GM19467 (cell line): ENCODE measurements at regions not wholly inside any gene's neighbourhood (a gene's known extent, or its start where the extent isn't known, plus 50 kb on each side); places are given as distances from the start of the nearest gene placed in this dataset.

Experiments
- ATAC-seq: cut with Tn5 transposase; IDR thresholded peaks from one replicate; pipeline ENCODE4 v1.9.1; 2021; ENCODE audit warnings: mild to moderate bottlenecking, moderate library complexity; ENCODE audit not compliant: unreplicated experiment

DNA sequence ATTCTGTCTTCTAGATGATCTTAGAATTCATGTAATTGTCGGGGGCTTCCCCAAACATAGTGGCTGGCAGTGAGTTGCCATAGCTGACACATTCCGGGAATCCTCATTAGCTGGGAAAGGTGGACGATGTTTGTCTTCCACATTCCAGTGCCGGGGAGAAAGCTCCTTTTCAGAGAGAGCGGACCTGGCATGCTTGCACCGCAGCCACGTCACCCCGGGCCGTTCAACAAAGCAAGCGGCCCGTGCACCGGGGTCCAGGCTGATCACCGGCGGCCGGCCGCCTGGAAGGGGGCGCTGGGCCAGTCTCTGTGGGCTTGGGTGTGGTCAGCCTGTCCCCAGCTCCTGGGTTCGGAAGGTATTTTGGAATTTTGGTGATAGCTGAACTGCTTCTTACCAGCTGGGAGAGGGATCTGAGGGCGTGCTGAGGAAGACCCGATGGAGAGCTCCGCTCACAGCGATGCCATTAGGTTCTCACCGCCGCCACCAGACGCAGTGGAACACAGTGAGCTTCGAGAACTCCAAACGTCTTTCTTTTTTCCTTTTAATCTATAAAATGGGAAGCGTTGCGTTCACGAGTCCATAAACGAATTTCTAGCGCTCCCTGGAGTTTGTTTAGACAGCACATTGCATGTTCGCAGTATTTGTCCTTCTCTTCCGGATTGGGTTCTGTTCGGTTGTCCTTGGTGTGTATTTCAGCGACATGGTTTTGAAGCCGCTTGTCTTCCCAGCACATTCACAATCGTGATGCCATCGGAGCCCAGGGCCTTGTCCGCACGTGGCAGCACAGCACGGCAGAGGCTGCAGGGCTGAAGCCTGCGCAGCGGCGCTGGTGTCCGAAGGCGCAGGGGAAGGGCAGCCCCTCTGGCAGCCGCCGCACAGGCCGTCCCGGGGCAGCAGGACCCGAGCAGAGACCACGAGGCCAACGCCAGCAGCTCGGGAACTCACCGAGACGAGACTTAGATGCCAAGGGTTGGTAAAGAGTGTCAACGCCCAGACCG lies 557.6 kb downstream of the QKI start:
- ATAC-seq: no peak

DNA sequence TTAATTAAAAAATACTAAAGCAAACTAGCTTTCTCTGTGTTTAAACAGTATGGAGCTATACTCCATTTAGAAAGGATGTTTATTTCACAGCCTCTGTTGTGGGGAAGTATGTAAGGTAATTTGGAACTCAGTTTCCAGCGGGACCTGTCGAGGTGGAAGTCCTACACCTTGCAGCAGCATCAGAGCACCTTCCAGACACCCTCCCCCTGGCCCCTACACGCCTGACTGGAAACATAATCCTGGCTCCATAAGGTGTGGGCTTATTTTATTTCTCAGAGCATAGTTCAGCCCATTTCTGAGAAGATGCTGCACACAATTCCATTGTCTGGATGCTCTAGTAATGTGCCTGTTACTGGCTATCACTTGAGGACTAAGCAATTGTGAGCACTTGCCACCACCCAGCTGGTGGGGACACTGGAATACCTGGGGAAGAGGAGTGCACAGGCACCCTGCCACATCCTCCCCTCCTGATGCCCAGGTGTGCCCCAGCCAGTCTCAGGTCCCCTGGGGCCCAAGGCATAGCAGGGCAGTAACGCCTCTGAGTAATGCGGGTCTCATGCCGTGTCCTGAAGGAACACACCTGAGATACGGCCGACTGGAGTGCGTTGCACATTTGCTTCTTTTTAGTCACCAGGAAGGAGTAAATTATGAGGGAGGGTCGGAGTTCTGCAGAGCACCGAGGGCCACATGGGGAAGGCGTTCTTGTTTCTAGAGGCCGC lies 556.5 kb downstream of the QKI start:
- ATAC-seq: no peak

DNA sequence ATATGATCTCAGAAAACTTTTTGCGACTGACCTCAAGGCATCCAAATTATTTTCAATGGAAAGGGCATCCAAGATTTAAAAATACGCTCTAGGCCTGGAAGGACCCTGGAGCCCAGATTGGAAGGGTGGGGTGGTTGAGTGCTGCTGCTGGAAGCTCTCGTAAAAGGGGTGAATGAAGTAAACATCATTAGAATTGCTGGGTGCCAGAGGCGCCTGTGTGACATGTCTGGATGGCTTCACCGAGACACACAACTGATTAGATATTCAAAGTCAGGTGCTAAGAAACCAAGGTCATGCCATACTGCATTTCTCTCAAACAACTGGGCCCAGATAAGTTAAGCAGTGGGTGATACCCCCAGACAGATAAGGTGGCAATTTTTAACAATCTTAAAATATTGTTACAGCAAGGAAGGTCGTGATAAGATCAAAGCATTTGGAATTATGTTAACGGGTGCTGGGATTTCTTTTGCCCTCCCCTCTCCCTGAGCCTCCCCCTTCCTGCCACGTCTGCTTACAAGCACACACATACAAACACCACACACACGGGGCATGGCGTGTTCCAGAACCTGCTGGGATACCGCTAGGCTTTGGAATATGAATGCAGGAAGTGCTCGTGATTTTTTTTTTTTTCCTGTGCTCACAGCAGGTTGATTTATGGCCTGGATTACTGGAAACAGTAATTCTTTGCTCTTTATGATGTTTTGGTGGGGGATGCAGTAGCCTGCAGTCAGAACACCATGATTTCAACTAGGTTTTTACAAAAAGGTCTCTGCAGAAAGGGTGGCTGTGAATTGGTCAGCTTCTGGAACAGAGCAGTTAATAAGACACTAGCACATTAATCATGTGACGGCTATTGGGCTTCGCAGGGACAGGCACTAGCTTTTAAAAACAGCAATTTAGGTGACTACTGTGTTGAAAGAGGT lies 551.2 kb downstream of the QKI start:
- no peak for ATAC-seq

DNA sequence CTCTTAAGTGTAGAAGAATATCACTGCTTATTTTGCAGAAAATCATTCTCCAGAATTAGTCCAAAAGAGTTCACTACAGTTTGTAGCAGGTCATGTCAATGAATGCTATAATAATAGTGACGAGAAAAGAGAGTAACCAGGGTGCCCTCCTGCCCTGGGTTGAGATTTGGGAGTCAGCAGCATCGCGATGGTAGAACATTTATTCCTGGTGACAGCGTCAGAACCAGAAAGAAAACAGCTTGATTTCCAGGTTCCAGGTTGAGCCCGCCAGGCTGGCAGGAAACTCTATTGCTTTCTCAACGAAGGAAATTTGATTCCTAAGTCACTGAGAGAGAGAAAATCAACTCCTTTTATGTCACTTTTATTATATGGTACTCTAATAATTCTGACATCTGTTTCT lies 550.3 kb downstream of the QKI start:
- no peak for ATAC-seq

DNA sequence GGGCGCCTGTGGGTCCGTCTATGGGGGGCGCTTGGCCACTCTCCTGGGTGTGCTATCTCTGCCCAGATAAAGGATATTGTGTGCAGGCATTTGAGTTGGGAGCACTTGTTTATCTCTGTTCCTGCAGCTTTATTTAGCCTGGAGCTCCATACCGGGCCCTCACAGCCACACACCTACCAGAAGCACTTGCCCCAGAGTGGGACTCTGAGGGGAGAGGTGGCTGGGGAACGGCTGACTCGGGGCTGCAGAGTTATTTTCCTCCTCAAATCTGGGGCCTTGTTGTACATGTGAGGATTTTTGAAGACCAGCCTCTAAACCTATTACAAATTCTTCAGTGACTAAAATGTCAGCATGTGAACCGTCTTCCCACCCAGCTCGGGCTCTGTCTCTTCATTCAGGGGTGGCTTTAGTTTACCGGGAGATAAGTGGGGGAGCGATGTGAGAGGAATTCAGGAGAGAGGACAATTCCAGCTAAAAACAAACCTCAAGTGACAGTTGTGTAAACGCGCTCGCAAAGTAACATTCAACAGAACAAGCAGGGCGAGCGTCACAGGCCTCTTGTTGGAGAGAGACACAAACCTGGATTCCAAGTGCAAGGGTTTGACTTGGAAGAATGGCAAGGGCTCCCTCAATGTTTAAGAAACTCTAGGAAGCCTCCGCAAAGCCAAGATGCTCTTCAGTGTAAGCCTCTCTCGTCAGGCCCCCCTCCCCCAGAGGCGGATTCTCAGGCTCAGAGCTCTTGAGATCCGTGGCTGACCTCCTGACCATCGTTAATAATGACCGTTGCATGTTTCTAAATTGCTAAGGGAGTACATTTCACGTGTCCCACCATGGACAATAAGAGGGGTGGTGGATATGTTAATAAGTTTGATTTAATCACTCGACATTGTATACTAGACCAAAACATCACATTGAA lies 548.9 kb downstream of the QKI start:
- ATAC-seq: no peak

DNA sequence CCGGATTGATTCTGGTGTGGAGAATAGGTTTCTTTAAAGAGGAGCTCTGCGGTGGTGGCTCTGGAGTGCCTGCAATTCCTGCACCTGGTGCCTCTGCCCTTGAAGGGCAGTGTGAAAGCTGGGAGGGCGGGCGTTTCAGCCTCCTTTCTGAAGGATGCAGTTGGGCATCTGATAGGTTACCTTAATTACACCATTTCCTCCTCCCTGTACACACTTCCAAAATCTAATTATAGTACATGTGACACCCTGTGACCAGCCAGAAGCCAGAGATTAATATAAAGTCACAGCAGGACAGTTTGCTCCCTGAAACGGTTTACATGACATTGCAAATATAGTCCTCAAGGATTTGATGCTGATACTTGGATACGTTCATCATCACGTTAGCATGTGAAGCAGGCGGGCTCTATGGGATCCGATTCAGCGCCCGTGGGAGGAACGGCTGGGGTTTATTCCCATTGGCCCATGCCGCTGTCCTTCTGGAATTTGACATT lies 548.2 kb downstream of the QKI start:
- no peak for ATAC-seq

DNA sequence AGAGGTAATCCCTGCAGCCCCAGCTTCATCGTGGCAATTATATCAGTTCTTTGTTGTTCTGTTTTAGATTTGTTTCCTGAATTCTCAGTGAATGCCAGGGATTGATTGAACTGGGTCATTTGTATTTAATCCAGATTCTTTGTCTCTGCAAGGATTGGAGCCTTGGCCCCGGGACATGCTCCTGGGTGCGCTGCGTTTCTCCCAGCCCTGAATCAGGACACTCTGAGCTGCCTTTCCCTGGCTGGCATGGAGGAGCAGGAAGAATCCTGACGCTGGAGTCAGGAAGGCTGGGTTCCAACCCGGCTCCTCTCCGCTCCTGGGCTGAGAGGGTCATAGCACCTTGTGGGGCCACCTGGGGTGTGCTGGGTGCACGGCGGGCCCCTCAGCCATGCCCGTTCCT lies 545.6 kb downstream of the QKI start:
- no peak for ATAC-seq

DNA sequence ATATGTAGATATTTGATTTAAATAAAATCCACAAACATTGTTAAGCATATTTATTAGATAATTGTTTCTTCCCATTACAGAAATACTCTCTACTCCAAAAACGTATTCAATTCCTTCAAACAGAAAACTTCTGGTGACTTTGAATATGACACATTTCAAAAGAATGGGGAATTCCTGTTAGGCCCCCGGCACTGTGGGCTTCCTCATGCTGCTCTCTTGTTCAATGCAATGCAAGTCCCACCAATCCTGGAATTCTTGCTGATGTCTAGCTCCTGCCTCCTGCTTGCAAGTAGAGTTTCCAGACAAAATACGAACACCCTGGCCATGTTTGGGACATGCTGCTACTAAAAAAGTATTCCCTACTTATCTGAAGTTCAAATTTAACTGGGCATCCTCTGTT lies 544.1 kb downstream of the QKI start:
- no peak for ATAC-seq

DNA sequence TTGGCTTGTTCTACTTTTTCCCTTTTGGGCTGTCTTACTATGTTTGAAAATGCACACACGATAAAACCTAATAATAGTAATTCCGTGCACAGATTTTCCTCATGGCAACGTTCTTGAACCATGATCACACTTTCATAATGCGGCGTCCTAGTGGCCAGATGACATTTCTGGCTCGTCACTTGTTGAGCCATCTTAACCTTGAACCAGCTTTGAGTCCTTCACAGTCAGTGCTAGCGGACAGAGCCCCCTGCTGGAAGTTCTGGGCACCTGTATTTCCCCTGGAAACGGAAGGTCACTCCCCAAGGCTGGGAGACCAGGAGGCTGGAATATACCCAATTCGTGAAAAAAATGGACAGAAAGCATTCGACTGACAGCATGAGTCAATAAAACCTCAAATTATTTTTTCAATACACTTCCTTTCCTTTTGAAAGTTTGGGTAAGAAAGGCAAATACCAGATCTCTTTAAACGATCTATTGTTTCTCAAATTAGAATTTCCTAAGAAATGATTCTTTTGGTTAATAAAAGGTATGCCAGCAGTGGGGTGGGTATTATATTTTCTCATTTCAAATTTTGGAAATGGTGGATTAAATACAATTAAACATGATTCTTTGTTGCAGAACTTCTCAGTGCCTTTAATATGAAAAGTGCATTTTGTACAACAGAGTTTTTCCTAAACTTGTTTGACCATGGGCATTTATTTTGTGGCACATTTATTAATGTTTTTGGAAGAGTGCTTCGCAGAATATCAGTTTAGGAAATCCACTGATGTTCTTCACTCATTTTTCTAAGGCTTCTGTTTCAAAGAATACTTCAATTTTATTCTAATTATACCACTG lies 542.3 kb downstream of the QKI start:
- ATAC-seq: peak; percentile 96

DNA sequence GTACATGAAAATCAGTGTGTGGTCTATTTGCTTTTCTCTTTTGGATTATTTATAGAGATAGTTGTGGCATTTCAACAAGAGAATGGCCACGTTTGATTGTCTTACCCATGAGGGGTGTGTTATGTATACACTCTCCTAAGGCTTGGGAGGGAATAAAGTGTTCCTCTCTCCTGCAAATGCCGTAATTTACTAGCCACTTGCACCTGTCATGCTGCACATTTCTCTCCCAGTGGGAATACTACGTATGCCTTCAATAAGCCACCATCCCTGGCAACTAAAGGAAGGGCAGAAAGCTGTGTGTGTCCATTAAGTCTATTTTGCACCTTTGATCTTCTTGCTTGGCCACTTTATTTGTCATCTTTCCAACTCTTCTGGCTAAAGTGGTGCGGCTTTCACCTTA lies 541.2 kb downstream of the QKI start:
- no peak for ATAC-seq

DNA sequence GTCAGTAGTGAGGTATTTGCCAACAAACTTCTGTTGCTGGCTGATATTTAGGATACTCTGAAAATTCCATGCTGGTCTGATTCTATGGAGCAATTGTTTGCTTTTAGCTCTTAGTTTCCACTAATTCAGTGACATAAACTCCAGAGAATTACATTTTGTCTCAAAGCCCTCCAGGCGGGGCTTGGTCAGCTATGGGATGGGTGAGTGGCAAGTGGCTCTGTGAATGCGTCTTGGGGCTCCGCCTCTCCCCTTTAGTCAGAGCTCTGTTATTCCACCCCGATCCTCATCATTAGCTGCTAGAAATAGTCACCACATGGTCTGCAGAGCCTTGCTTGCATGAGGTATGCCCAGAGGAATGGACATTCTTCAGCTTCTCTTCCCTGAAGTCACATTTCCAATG lies 540.6 kb downstream of the QKI start:
- ATAC-seq: no peak

DNA sequence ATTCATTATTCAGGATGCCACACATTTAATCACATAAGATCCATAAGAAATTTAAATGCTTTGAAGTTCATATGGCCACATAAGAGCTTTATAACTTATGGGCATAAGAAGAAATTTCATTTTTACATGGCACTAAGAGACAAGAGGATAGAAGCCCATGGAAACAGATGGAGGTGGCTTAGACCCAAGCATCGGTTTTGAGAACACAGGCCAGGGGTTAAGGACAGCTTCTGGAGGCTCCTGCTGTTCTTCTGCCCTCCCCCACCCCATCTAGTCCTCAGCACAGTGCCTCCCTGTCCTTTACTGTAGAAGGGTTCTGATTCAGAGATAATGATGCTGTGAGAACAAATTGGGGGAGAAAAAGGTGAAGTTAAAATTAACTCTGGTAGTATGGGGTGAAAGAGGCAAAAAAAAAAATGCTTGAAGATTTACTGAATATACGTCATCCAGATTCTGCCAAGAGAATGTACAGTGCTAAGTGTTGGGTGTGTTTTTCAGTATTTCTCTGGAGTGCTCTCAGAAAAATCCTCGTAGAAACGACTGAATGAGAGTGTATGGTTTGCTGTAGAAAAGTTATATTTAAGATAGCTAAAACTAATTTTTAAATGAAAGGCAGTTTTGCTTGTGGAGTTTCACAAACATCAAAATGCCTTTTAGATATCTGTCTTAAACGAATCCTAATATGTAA lies 539.7 kb downstream of the QKI start:
- no peak for ATAC-seq

DNA sequence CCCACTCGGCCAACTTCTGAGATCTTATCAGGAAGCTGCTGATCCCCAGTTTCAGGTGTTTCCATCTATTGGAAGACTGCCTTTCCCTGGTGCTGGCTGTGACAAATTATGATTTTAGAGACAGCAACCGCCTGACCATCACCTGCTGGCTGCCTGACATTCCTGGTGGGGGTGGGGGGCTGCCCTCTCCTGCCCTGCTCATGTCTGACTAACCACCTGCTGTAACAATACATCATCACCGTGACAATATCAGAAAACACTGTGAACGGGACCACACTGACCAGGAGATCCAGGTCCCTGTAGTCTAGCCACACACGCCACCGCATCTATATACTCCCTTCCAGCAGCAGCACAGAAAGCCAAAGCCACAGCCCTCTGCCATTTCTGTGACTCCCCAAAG lies 537.5 kb downstream of the QKI start:
- no peak for ATAC-seq

DNA sequence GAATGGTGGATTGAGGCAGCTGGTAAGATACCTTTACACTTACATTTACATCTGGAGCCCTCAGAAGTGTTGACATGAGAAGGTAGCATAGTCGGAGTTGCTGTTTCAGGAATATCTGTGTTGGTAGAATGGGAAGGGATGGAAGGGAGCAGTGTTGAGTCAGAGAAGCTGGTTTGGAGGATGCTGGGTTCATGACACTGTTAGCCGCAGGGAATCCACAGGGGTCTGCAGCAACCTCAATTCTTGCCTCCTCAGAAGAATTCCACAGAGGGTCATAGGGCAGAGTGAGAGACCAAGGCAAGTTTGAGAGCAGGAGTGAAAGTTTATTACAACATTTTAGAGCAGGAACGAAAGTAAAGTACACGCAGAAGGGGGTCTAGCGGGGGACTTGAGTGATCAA lies 536.8 kb downstream of the QKI start:
- ATAC-seq: no peak

DNA sequence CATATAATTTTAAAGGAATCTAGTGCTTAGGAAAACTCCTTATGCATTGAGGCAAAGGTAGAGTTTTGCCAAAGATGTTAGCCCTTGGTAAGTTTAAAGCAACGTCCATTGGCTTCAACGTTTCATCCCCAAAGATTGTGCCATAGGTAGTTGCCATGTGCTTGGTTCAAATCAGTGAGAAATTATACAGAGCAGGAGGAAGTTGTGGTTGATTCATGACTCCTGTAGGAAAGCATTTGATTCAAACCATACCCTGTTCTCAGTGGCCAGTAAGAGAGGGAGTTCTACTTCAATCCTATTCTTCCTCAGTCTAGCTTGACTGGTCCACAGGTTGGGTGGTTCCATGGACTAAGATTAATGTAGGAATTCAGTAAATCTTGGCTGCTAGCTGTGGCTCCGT lies 535.6 kb downstream of the QKI start:
- ATAC-seq: no peak

DNA sequence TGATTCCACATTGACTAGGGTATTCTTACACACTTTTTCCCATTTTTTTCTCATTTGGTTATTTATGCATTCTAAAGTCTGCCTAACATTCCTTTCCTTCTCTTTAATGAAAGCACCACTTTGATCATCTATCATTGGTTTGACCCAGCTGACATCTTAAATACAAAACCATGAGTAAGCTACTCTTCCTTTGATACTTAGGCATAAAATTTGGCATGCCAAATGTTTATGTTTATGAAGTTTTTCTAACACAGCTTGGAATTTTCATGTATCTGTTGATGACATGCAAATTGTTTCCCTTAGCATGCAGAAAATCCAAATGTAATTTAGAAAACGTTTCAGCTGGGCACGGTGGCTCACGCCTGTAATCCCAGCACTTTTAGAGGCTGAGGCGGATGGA lies 534.9 kb downstream of the QKI start:
- ATAC-seq: no peak

DNA sequence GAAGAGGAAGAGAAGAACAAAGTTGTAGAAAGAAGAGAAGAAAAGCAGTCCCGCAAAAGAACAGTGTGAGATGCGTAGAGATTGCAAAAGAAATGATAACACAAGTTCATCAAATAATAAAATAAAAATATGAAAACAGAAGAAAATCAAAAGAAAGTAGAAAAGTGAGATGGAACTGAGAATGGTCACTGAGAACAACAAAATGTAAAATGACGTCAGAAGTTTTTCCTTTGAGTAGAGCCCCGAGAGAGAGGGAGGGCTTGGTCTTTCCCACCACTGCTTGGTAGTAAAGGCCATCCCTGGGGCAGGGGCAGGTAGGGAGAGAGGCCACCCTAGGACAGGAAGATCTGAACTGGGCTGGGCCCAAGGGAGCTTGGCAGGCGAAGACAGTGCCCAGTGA lies 533.7 kb downstream of the QKI start:
- no peak for ATAC-seq

DNA sequence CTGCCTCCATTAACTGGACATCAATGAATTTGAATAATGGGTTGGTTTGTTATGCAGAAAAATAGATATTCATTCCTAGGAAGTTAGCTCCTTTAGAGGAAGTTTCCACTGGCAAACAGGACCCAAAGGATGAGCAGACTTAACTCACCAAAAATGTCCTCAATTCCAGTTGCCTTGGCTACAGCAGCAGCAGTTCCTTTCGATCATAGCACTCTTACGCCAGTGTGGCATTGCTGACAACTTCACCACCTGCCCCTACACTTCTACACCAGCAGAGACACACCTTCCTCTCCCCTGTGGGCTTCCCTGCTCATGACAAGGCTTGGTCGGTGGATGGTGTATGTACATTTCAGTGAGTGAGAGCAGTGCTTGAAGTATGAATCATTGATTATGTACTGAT lies 532.8 kb downstream of the QKI start:
- no peak for ATAC-seq
